AG04449 (cell line): ENCODE measurements at regions not wholly inside any gene's neighbourhood (a gene's known extent, or its start where the extent isn't known, plus 50 kb on each side); places are given as distances from the start of the nearest gene placed in this dataset.
"Not testable (repeated sequence)": the region's sequence is repeated elsewhere in the genome, so short reads cannot be mapped to it uniquely, and the experiment has no call there.

Source experiments
- CTCF ChIA-PET: fragments of 350-600 bp; formaldehyde crosslinking; extraction: SDS; loops from one replicate; lab custom pipeline; 2021; ENCODE audit warnings: antibody characterized with exemption; lab: Yijun Ruan, JAX
- POLR2A ChIA-PET: fragments of 400-600, 350-600 bp; formaldehyde crosslinking; extraction: SDS; loops from one replicate; lab custom pipeline; 2020; ENCODE audit warnings: antibody characterized with exemption, inconsistent platforms; lab: Yijun Ruan, JAX
- DNase-seq: peaks from one replicate; pipeline ENCODE4 v3.0.0-alpha.2; 2010; ENCODE audit warnings: low read depth, low spot score
- H3K4me3 ChIP-seq: 2 replicates; pipeline ENCODE4 v1.5.1; 2011; ENCODE audit warnings: low read depth, mild to moderate bottlenecking, control low read depth, low read length
- TF ChIP-seq, protein P1 (sequence below): IDR thresholded peaks from one replicate; pipeline ENCODE4 v1.5.1; 2011; ENCODE audit warnings: mild to moderate bottlenecking, moderate library complexity, low read length, control low read depth, inconsistent platforms; ENCODE audit not compliant: insufficient read depth; ENCODE audit errors: missing control alignments

DNA sequence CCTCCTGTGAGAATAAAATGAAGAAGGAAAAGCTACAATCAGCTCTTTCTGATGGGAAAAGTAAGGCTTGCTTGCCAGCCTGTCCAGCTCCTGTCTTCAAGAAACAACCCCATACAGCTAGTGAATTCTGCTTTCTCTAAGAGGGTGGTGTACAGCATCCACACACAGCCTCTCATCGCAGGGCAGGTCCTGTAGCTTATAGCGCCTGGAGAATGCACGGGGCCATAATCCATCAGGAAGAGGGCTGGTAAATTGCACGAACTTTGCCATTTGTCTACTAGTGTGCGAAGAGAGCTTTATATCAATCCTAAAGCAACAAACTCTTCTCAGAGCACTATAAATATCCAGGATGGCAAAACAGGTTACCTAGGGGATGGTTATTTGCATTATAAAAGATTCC is 83.3 kb upstream of the SAMSN1 start:
- POLR2A ChIA-PET = no interaction called here
- no peak for DNase-seq
- TF ChIP-seq, protein P1, sequence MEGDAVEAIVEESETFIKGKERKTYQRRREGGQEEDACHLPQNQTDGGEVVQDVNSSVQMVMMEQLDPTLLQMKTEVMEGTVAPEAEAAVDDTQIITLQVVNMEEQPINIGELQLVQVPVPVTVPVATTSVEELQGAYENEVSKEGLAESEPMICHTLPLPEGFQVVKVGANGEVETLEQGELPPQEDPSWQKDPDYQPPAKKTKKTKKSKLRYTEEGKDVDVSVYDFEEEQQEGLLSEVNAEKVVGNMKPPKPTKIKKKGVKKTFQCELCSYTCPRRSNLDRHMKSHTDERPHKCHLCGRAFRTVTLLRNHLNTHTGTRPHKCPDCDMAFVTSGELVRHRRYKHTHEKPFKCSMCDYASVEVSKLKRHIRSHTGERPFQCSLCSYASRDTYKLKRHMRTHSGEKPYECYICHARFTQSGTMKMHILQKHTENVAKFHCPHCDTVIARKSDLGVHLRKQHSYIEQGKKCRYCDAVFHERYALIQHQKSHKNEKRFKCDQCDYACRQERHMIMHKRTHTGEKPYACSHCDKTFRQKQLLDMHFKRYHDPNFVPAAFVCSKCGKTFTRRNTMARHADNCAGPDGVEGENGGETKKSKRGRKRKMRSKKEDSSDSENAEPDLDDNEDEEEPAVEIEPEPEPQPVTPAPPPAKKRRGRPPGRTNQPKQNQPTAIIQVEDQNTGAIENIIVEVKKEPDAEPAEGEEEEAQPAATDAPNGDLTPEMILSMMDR = no peak
- CTCF ChIA-PET = no interaction called here
- no peak overlapping the region for H3K4me3 ChIP-seq

DNA sequence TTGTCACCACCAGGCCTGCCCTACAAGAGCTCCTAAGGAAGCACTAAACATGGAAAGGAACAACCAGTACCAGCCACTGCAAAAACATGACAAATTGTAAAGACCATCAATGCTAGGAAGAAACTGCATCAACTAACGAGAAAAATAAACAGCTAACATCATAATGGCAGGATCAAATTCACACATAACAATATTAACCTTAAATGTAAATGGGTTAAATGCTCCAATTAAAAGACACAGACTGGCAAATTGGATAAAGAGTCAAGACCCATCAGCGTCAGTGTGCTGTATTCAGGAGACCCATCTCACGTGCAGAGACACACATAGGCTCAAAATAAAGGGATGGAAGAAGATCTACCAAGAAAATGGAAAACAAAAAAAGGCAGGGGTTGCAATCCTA is 77.0 kb upstream of the SAMSN1 start:
- H3K4me3 ChIP-seq, POLR2A ChIA-PET, DNase-seq, CTCF ChIA-PET: not testable (repeated sequence)

DNA sequence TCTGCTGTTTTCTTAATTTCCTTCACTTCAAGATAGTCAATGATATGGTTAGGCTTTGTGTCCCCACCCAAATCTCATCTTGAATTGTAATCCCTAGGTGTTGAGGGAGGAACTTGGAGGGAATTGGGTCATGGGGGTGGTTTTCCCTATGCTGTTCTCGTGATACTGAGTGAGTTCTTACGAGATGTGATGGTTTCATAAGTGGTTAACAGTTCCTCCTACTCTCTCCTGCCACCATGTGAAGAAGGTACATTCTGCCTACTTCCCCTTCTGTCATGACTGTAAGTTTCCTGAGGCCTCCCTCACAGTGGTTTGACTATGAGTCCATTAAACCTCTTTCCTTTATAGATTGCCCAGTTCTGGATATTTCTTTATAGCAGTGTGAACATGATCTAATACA is 74.0 kb upstream of the SAMSN1 start:
- ChIA-PET CTCF (no interaction called here), POLR2A (no interaction called here)
- no peak for DNase-seq
- H3K4me3 ChIP-seq = no peak overlapping the region
- TF ChIP-seq, protein P1 = no peak

DNA sequence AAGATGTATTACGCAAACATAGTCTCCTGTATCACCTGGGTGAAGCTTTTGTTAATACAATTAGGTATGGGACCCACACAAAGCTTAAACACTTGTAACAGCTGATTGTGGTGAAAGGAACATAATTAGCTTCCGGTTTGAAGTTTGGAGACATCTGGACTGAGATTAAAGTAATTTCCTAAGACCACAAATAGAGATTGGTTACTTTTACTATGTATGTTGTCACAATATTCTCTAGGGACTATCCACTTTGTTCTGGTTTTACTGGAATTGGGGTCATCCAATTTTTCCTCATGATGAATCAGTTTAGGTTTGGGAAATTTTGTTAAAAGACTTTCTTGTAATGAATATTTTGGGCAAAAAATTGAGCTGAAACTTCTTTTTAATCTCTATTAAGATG is 71.8 kb upstream of the SAMSN1 start:
- ChIA-PET POLR2A (no interaction called here), CTCF (no interaction called here)
- TF ChIP-seq, protein P1 = no peak
- no peak overlapping the region for H3K4me3 ChIP-seq
- no peak for DNase-seq

DNA sequence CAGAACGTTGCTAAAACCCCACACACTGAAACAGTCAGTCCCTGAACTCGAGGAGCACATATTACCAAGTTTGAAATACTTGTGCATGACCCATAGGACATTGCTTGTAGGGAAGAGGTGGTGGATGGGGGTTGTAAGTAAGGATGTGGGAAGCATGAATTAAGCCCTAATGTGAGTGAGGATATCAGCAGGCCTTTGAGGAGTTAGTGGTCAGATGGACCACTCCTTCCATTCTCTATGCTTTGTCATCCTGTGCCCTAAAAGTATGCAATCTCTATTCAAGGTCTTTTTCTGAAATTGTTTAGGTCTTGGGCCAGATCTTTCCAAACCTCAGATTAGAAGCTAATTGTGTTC is 70.9 kb upstream of the SAMSN1 start:
- TF ChIP-seq, protein P1 = no peak
- H3K4me3 ChIP-seq = no peak overlapping the region
- CTCF ChIA-PET = no interaction called here
- no peak for DNase-seq
- POLR2A ChIA-PET = no interaction called here

DNA sequence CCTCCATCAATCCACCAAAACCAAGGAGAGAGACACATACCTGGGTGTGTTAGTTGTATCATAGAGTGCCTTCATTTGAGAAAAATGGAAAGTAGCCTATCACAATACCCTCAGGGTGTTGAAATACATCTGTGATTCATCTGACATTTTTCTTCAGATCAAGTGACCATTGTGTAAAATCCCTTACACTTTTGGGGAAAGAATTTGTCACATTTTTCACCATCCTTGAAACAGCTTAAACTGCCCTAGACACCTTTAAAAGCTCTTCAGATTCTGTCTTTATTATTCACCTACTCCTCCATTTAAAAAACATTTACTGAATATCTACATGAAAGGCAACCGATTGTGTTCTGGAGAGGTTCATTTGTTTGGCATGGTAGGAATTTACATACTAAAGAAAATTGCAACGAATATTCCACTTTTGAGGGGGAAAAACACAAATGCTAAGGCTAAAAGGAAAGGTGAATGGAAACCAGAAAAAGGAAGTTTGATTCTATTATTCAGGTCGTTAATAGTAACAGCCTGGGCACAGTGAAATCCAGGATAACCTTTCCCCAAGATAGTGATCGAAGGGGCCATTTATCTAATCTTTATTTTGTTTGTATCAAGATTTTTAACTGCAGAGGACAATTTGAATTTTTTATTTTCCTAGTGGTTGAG is 70.4 kb upstream of the SAMSN1 start:
- TF ChIP-seq, protein P1 = no peak
- no peak overlapping the region for H3K4me3 ChIP-seq
- ChIA-PET POLR2A (no interaction called here), CTCF (no interaction called here)
- DNase-seq = no peak

DNA sequence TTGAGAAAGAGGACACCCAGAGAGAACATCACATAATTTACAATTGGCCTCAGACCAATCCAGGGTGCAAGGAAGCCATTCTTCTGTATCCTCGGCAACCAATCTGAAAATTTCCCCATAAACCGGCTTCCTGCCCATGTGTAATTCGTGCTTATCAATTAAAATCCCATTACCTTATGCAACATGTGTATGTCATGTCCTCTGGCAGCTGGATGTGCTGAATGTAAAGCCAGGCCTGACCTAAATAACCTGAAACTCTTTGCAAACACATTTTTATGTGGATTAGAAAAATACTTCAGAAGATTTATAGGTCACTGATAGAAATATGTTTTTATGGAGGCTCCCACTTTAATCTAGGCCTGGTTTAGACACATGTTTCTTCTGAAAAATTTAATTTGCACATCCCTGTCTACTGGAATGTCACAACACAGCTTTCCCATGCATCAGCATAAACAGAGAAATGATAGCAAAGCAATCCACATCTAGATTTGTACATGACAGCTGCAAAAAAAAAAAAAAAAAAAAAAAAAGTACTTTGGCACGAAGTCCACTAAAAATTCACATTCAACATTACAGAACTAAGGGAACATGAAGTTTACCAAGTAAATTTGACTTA is 69.4 kb upstream of the SAMSN1 start:
- no peak for DNase-seq
- POLR2A ChIA-PET = no interaction called here
- no peak overlapping the region for H3K4me3 ChIP-seq
- CTCF ChIA-PET = no interaction called here
- TF ChIP-seq, protein P1 = no peak
